NOMO-1 treated with DMSO at 0.1 percent for 48 hours (cell line): ENCODE measurements at regions not wholly inside any gene's neighbourhood (a gene's known extent, or its start where the extent isn't known, plus 50 kb on each side); places are given as distances from the start of the nearest gene placed in this dataset.

Experiments
- DNase-seq: peaks from one replicate; lab custom pipeline; 2025; ENCODE audit not compliant: unreplicated experiment; lab: John Stamatoyannopoulos, UW

DNA sequence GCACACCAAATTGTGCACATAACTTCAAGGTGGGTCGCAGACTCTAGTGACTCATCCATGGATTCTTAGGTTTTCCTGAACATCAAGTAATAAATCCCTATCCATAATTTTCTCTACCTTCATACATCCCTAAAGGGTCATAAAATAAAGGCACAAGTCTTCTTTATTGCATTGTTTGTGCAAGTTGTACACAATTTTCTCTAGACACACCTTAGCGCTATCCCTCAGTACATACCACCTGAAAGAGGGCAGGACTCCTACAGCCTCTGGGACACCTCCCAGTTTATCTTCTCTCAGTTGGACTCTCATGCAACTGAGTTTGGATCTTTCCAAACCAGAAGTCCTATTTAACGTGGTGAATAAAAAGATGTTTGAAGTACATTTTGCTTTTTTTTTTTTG is 168.5 kb upstream of the BMP4 start:
- no peak for DNase-seq

DNA sequence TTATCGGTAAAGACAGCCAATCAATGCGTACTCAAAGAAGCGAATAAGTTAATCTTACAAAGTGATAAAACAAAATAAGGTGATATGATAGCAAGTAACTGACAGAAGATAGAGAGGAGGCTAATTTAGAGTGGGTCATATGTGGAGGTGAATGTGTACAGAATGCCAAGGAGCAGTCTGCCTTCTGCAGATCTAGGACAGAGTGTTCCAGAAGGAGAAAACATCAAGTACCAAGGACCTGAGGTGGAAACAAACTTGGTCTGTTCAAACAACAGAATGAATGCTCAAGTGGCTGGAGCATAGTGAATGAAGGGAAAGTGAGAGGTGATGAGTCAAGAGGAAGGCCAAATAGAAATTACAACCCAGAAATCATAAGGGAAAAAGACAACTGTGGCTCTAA is 170.3 kb upstream of the BMP4 start:
- DNase-seq = no peak

DNA sequence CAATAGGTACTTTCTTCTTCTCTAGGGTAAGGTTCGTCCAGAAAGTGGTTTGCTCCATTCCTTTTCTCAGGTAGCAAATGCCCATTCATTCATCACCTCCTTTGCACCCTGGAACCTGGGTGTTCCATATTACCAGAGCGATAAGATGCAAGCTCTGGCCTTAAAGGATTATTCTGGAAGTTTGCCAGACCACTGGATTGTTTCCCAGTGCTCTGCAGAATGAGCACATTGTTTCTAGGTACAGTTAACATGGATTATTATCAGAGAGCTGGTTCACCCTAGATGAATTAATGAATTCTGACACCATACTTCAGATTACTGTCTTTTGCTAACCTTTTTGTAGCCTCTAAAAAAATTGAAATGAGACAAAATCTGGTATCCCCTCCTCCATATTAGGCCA is 170.9 kb upstream of the BMP4 start:
- no peak for DNase-seq

DNA sequence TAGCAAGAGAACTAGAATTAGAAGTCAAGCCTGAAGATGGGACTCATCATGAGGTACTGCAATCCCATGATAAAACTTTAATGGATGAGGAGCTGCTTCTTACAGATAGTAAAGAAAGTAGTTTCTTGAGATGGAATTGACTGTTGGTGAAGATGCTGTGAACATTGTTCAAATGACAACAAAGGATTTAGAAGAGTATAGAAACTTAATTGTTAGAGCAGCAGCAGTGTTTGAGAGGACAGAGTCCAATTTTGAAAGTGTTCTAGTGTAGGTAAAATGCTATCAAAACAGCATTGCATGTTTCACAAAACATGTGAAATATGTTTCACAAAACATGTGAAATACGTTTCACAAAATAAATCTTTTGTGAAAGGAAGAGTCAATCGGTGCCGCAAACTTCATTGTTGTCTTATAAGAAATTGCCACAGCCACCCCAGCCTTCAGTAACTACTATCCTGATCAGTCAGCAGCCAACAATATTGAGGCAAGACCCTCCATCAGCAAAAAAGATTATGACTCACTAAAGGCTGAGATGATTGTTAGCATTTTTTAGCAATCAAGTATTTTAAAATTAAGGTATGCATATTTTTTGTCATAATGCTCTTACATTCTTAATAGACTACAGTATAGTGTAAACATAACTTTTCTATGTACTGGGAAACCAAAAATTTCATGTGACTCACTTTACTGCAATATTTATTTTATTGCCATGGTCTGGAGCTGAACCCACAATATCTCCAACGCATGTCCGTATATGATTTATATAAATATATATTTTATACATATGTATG is 173.4 kb upstream of the BMP4 start:
- DNase-seq = no peak

DNA sequence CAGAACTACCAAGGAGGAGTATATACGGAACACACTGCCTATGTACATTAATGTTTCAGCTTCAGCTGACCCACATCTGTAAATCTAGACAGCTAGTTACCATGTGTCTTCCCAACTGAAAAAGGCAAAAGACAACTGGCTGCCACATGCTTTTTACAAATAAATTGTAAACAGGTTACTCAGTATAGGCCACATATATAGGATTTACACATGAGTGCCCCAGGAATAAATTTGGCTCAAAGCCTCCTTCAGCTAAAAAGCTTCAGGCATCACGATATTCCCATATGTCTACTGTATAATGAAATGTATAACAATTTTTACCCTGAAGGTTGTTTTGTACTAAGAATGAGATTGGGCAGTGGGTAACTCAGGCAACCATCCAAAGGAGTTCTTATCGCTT is 175.9 kb upstream of the BMP4 start:
- no peak for DNase-seq

DNA sequence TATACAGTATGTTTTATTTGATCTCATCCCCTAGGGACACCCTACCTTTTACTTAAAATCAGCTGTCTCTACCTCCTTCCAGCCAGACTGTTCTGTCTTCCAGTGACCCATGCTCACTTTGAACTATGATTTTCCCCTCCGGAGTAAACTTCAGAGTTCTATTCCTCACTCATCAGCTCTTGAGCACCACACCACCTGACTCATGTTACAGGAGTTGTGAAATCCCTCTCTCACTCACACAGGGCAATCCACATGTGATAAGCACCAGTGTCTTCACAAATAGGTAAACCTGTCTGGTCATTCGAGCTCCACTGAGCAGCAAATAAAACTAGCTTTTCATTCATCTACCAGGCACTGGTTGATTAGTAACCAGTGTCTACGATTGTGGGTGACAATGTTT is 177.3 kb upstream of the BMP4 start:
- DNase-seq = no peak

DNA sequence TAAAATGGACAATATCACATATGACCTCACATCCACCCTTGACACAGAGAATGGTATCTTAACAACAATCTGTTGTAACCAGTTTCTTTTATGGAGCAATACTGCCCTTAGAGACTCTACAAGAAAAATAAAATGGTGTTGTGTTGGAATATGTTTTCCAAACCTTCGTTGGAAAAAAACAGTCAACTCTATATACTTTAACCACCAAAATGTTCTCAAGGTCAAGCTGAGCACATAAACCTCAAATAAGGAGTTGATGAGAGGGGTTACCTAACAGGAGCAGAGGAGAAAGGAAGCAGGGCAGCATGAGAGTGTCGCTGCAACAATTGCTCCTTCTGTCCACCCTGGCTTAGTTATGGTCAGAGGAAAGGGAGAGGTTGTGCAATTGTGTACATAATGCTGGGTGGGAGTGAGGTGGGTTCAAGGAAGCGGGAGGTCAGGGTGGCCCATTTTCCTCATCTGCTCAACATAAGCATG is 179.2 kb upstream of the BMP4 start:
- no peak for DNase-seq

DNA sequence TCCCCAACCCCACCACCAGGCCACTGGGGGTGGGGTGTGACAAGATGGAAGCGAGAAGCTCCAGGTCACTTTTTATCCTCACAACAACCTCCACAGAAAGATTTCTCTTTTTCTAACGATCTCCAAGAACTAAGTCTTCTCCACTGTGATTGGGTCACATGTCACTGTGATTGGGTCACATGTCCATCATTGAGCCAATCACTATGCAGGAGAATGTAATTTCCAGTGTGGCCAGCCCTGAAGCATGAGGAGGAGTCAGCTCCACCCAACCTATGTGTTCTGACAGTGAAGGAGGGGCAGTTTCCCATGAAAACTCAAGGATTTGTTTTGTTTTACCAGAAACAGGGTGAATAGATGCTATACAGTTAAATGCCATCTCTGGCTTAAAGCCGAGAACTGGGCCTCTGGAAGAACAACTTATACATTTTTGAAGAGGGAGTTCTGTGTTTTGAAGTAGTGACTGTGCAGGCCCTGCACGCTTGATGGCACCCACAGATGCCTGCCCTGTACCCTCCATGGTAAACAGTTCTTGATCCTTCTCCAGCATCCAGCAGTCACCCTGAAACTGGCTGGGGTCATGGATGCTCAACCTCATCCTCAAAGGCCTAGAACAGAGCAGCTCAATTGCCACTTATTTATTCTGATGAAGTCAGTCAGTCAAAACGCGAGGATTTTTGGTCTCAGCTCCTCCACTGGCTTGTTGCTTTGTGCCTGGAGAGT is 180.4 kb upstream of the BMP4 start:
- DNase-seq = no peak

DNA sequence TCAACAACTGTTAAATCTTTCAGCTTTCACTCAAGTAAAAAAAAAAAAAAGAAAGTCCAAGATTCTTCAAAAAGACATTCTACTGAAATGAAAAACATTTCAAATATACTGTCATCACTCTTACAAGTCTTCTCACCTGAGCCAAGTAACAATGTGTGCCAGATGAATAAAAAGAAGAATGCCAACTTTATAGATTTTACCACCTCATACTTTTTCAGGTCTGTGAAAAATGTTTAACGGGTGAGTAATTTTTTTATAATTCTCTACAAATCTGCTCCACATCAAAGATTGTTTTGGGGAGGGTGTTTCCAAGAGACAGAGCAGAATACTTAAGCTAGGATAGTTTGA is 181.0 kb upstream of the BMP4 start:
- DNase-seq = no peak

DNA sequence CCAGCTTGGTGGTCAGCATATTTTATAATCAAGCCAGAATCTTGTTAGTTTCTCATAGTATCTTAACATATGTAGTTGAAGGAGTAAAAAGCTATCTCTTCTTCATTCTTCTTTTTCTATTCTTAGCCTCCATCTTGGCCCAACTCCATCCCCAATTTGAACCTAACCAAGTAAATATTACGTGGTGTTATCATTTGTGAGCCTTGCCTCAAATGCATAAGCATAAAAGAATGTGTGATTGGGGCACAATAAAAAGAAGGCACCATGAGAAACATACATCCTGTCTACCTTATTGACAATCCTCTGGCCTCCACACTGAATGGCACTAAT is 181.4 kb upstream of the BMP4 start:
- no peak for DNase-seq

DNA sequence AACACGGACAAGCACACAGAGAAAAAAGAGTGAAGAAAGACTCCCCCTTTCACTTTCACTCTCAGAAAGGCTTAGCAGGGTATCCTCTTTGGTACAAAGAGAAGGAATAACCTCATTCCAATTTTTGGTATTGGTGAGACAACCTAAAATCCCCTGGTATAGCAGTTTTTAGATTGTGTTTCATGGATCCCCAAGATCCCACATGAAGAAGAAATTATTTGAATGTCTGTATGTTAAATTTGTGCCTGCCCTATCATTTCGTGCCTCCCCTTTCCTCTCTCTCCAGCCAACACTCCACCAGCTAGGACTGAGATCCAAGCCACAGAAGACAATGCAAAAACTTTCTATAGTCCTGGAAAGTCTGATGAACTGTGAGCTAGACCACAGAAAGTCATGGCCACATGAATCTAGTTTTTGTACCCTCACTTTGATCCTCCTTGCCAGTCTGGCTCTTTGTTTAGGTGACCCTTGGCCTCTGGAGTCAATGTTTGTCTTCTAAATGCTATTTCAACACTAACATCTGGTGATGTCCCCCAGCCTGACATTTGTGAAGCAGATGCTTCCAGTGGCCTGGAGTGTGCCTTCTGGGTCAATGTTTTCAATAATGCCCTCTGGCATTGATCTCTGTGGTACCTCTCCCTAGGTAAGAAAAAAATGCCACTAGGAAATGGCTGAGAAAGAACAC is 181.9 kb upstream of the BMP4 start:
- DNase-seq = no peak

DNA sequence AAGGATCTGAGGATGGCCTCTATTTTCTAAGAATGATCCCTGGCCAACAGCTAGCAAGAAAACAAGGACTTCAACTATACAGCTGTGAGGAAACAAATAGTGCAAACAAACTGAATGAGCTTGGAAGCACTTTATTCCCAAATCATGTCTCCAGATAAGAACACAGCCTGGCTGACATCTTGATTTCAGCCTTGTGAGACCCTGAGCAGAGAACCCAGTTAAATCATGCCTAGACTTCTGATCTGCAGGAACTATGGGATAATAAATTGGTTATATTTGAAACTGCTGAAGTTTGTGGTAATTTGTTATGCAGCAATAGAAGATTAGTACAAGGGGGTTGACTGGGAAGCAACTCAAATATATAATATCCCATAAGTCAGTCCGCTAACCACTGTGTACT is 183.9 kb upstream of the BMP4 start:
- DNase-seq = no peak

DNA sequence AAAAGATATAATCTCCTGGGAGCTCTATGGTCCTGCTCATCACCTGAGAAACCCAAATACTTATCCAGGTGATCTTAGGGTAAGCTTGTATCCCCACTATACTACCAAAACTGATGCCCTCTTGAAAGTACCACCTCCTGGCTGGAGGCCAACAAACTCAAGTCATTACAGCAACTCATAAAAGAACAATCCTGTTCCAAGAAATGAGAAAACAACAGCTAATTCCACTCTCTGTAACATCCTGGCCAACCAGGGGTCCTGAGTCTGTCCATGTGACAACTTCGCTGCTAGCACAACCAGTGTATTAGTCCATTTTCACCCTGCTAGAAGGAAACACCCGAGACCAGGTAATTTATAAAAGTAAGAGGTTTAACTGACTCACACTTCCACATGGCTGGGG is 190.0 kb upstream of the BMP4 start:
- DNase-seq = no peak

DNA sequence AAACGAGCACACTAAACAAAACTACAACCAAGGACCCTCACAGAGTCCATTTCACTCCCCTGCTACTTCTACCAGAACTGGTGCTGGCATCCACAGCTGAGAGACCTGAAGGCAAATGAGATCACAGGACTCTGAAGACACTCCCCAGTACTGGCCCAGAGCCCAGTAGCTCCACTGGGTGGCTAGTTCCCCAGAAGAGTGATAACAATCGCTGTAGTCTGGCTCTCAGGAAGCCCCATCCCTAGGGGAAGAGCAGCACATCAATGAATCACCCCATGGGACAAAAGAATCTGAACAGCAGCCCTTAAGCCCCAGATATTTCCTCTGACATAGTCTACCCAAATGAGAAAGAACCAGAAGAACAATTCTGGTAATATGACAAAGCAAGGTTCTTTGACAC is 190.7 kb upstream of the BMP4 start:
- DNase-seq = no peak

DNA sequence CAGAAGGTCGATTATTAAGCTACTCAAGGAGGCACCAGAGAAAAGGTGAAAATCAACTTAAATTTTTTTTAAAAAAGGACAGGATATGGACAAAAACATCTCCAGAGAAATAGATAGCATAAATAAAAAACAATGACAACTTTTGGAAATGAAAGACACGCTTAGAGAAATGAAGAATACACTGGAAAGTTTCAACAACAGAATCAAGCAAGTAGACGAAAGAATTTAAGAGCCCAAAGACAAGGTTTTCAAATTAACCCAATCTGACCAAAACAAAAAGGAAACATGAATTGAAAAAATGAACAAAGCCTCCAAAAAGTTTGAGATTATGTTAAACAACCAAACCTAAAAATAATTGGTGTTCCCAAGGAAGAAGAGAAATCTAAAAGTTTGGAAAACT is 191.1 kb upstream of the BMP4 start:
- no peak for DNase-seq

DNA sequence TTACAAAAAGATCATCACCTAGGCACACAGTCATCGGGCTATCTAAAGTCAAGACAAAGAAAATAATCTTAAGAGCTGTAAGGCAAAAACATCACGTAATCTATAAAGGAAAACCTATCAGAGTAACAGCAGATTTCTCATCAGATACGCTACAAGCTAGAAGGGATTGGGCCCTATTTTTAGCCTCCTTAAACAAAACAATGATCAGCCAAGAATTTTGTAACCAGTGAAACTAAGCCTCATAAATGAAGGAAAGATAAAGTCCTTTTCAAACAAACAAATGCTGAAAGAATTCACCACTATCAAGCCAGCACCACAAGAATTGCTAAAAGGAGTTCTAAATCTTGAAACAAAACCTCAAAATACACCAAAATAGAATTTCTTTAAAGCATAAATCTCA is 191.6 kb upstream of the BMP4 start:
- no peak for DNase-seq

DNA sequence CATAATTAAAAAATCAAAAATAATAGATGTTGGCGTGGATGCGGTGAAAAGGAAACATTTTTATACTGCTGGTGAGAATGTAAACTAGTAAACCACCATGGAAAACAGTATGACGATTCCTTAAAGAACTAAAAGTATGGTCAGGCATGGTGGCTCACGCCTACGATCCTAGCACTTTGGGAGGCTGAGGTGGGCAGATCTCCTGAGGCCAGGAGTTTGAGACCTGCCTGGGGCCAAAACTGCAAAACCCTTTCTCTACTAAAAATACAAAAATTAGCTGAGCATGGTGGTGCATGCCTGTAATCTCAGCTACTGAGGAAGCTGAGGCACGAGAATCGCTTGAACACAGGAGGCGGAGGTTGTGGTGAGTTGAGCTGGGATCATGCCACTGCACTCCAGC is 195.7 kb upstream of the BMP4 start:
- no peak for DNase-seq

DNA sequence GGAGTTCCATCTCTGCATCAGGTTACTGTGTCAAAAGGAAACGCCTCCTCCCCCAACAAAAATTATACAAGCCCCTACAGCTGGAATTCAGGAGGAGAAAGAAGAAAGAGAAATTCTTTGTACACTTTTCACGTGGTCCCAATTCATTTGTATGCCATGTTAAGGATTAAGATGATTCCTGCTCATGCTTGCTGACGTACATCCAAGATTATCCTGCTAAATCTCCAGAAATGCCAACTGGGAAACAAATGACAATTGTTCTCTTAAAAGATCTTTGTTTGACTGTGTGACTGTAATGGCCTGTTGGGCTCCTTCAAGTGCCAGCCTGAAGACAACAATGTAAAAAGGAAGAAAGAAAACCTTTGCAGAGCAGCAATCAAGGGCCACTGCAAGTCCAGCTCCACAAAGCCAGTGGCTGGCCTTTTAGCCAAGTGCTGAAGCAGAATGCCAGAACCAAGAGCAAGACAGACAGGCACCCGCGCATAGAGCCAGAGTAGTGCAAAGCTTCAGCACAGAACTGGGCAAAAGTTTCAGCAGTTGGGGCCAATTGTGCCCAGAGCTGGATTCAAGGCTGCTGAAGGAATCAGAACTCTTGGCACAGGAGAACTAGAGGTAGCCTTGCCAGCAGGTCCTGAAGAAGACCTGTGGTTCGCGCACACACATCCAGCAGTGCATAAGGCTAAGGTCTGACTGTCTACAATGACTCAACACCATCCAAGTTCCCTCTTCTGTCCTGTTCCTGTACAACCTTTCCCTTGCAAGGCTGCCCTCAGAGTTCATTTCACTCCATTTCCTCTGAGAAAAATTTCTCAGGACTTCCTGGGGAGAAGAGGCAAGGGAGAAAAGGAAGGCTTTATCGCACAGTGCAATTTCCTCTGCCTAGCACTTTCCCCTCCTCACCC is 209.7 kb upstream of the BMP4 start:
- no peak for DNase-seq

DNA sequence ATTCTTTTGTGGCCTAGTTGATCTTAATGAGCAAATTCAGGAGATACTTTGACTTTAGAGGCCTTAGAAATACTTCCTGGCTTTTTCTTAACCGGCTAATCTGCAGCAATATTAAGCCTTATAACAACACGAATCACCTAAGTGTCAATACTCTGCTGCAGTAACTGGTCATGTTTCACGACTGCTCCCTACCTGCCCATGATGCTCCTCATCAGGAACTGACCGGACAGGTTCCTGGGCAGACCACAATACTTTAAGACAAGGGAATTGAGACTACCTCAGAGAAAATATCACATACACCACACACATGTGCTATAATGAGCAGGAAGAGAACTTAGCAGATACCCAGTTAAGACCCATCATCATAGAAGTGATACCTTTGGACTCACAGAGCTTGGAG is 211.9 kb upstream of the BMP4 start:
- DNase-seq = no peak

DNA sequence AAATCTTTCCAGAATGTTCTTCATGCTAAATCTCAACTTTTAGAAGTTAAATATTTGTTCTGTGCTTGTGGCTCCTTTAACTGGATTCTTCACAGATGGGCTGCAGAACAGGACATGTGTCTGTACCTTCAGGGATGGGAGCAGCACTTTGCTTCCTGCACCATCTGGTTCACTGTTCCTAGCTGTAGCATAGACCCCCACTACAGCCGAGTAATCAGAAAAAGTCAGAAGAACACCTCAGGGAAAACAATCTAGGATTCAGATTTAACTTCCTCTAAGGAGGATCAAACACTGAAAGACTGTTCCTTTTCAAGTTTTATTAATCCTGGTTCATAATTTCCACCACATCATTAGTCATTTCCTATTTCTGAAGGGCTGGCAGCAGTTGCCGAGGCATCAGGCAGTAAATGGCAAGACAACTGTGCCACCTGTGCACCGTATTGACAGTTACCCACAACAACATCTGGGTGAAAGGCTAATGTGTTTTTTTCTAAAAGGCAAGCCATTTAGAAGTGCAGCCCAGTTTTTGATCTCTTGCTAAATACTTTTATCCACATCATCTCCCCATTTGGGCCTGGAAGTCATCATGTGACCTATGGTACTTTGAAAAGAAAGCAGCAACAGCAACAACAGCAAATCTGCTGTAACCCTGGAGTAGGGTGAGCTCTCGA is 212.8 kb upstream of the BMP4 start:
- peak; percentile 28 for DNase-seq

DNA sequence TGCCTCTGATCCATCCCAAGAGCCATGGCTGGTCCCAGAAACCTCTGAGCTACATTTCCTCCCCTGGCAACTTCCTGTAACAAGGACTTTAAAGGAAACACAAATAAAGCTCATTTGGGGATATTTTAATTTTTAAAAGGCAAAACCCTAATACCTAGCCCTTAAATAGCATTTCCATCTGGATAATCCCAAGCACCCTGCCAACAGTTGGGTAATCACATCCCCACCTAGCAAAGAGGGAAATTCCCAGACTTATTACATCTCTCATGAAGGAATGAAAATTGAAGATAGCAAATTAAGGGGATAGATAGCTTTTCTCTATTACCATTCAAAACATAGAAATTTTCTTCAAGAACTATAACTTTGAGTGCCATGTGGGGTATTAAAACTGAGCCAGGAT is 213.7 kb upstream of the BMP4 start:
- no peak for DNase-seq
